OCI-LY3 (cell line): ENCODE measurements at regions not wholly inside any gene's neighbourhood (a gene's known extent, or its start where the extent isn't known, plus 50 kb on each side); places are given as distances from the start of the nearest gene placed in this dataset.

ENCODE experiments used
- H2AFZ ChIP-seq: fragments of 200-600, 300-600 bp; shearing (Covaris generic); 2 replicates; pipeline ENCODE4 v1.6.0; 2014; ENCODE audit warnings: antibody characterized with exemption, low read depth, low read length
- H3K27ac ChIP-seq: fragments of 200-600, 300-600 bp; sonication (generic); 2 replicates; pipeline ENCODE4 v1.5.1; 2014; ENCODE audit warnings: mild to moderate bottlenecking, low read length, moderate library complexity, mixed read lengths
- H3K27me3 ChIP-seq: fragments of 200-600, 300-600 bp; sonication (generic); 2 replicates; pipeline ENCODE4 v1.6.1; 2014; ENCODE audit warnings: low read depth, low read length, mixed read lengths
- H3K36me3 ChIP-seq: fragments of 200-600, 300-600 bp; sonication (generic); replicated peaks from 2 replicates; pipeline ENCODE3; 2014; ENCODE audit warnings: low read depth, low read length, mixed read lengths
- H3K4me1 ChIP-seq: fragments of 300-600, 200-600 bp; sonication (generic); 2 replicates; pipeline ENCODE4 v1.6.1; 2014; ENCODE audit warnings: low read length, mixed read lengths
- H3K4me2 ChIP-seq: fragments of 200-600, 300-600 bp; sonication (generic); 2 replicates; pipeline ENCODE4 v1.6.1; 2014; ENCODE audit warnings: low read length, mixed read lengths
- H3K4me3 ChIP-seq: fragments of 300-600, 200-600 bp; sonication (generic); 2 replicates; pipeline ENCODE4 v1.5.1; 2014; ENCODE audit warnings: antibody characterized with exemption, mild to moderate bottlenecking, low read length, moderate library complexity
- H3K79me2 ChIP-seq: fragments of 300-600, 200-600 bp; shearing (Covaris generic); 2 replicates; pipeline ENCODE4 v1.6.1; 2014; ENCODE audit warnings: mild to moderate bottlenecking, low read length, mixed read lengths
- H3K9ac ChIP-seq: fragments of 300-600, 200-600 bp; shearing (Covaris generic); 2 replicates; pipeline ENCODE4 v1.6.0; 2014; ENCODE audit warnings: mild to moderate bottlenecking, low read length, moderate library complexity
- H3K9me3 ChIP-seq: fragments of 200-600, 300-600 bp; shearing (Covaris generic); 2 replicates; pipeline ENCODE4 v1.6.1; 2014; ENCODE audit warnings: low read length, mixed read lengths; ENCODE audit not compliant: insufficient read depth
- H4K20me1 ChIP-seq: fragments of 200-600, 300-600 bp; sonication (generic); 2 replicates; pipeline ENCODE4 v1.6.1; 2016; ENCODE audit warnings: low read length, mixed read lengths; ENCODE audit not compliant: insufficient read depth
- CTCF ChIP-seq: fragments of 200-600, 300-600 bp; sonication (generic); IDR thresholded peaks from 2 replicates; pipeline ENCODE4 v1.5.1; 2014; ENCODE audit warnings: antibody characterized with exemption, low read length, low read depth
- EZH2phosphoT487 ChIP-seq: fragments of 200-600 bp; shearing (Covaris generic); IDR thresholded peaks from 2 replicates; pipeline ENCODE4 v1.6.1; 2018; ENCODE audit warnings: antibody characterized with exemption, mixed run types, low read depth

- no peak overlapping the region for H3K4me3 ChIP-seq
- H3K9me3 ChIP-seq = no peaks in the 10 kb centered on the region
- no peak overlapping the region for H2AFZ ChIP-seq
- peaks cover 4% of the 10 kb centered on the region; the same call in 1 of the 2 replicates for H3K4me1 ChIP-seq
- no peak overlapping the region for H3K4me2 ChIP-seq
- H3K27me3 ChIP-seq = 0 out of 2 replicates have a peak, but pooled peaks cover 2% of the 10 kb centered on the region
- H4K20me1 ChIP-seq = no peaks in the 10 kb centered on the region
- no peak overlapping the region for H3K9ac ChIP-seq
- H3K36me3 ChIP-seq = no peaks in the 10 kb centered on the region
- no peak overlapping the region for H3K27ac ChIP-seq
- no peak for TF ChIP-seq EZH2phosphoT487
- peak; percentile 92 for TF ChIP-seq CTCF
- no peaks in the 10 kb centered on the region for H3K79me2 ChIP-seq
These were observed 182.4 kb downstream of the SHQ1 start for GRCh38 chr3:72665701-72666446.

GRCh38 chr3:72665103-72665502 lies 183.1 kb downstream of the SHQ1 start:
- Histone ChIP-seq H3K4me2 (no peak overlapping the region), H3K4me1 (peaks cover 4% of the 10 kb centered on the region; the same call in 1 of the 2 replicates), H2AFZ (no peak overlapping the region), H3K9ac (no peak overlapping the region), H3K9me3 (no peaks in the 10 kb centered on the region), H4K20me1 (no peaks in the 10 kb centered on the region), H3K36me3 (no peaks in the 10 kb centered on the region), H3K79me2 (no peaks in the 10 kb centered on the region), H3K27ac (no peak overlapping the region), H3K4me3 (no peak overlapping the region), H3K27me3 (0 out of 2 replicates have a peak, but pooled peaks cover 2% of the 10 kb centered on the region)
- no peak for TF ChIP-seq EZH2phosphoT487
- TF ChIP-seq CTCF = no peak

- H3K9ac ChIP-seq = no peak overlapping the region
- H3K79me2 ChIP-seq = no peaks in the 10 kb centered on the region
- TF ChIP-seq CTCF = no peak
- TF ChIP-seq EZH2phosphoT487 = no peak
- H3K4me1 ChIP-seq = peaks cover 4% of the 10 kb centered on the region; the same call in 1 of the 2 replicates
- no peak overlapping the region for H2AFZ ChIP-seq
- H3K4me2 ChIP-seq = no peak overlapping the region
- H3K27me3 ChIP-seq = 0 out of 2 replicates have a peak, but pooled peaks cover 2% of the 10 kb centered on the region
- no peak overlapping the region for H3K27ac ChIP-seq
- H4K20me1 ChIP-seq = no peaks in the 10 kb centered on the region
- no peaks in the 10 kb centered on the region for H3K36me3 ChIP-seq
- H3K4me3 ChIP-seq = no peak overlapping the region
- no peaks in the 10 kb centered on the region for H3K9me3 ChIP-seq
These were observed 183.9 kb downstream of the SHQ1 start for GRCh38 chr3:72664184-72664975.

- Histone ChIP-seq H3K9me3 (no peaks in the 10 kb centered on the region), H3K9ac (no peak overlapping the region), H3K4me1 (no peaks in the 10 kb centered on the region), H2AFZ (no peak overlapping the region), H3K36me3 (no peaks in the 10 kb centered on the region), H3K4me2 (no peak overlapping the region), H3K27ac (no peak overlapping the region), H3K27me3 (peaks cover 8% of the 10 kb centered on the region), H3K79me2 (no peaks in the 10 kb centered on the region), H4K20me1 (no peaks in the 10 kb centered on the region), H3K4me3 (no peak overlapping the region)
- TF ChIP-seq EZH2phosphoT487 = no peak
- TF ChIP-seq CTCF = no peak
These were observed 184.8 kb downstream of the SHQ1 start for GRCh38 chr3:72663429-72663828.
